ENCODE measurements at regions not wholly inside any gene's neighbourhood (a gene's known extent, or its start where the extent isn't known, plus 50 kb on each side); places are given as distances from the start of the nearest gene placed in this dataset.

GRCh38 chr1:82463951-82464350, 663.2 kb downstream of the ADGRL2 start:
- no peak overlapping the region for H3K4me3 ChIP-seq (ENCODE audit: low read depth in 1 of 2, low read length in 2 of 2)
- H3K9me3 ChIP-seq (ENCODE audit: low read length): no peaks in the 10 kb centered on the region
- H3K9ac ChIP-seq (ENCODE audit: low read length): no peak overlapping the region
- no peaks in the 10 kb centered on the region for H3K27me3 ChIP-seq (ENCODE audit: control insufficient read depth in 1 of 2, insufficient read depth in 2 of 2, low read length in 2 of 2)
- H3K27ac ChIP-seq (ENCODE audit: low read depth, low read length): no peak overlapping the region
- H3K4me1 ChIP-seq (ENCODE audit: insufficient read depth, low read length): peaks cover 10% of the 10 kb centered on the region
- H3K36me3 ChIP-seq (ENCODE audit: insufficient read depth, low read length): no peaks in the 10 kb centered on the region

- Histone ChIP-seq H3K4me3 (ENCODE audit: low read depth in 1 of 2, low read length in 2 of 2) (no peak overlapping the region), H3K9me3 (ENCODE audit: low read length) (no peaks in the 10 kb centered on the region), H3K27me3 (ENCODE audit: control insufficient read depth in 1 of 2, insufficient read depth in 2 of 2, low read length in 2 of 2) (no peaks in the 10 kb centered on the region), H3K4me1 (ENCODE audit: insufficient read depth, low read length) (peaks cover 10% of the 10 kb centered on the region), H3K9ac (ENCODE audit: low read length) (no peak overlapping the region), H3K27ac (ENCODE audit: low read depth, low read length) (no peak overlapping the region), H3K36me3 (ENCODE audit: insufficient read depth, low read length) (no peaks in the 10 kb centered on the region)
Measured at GRCh38 chr1:82462366-82462765, 661.6 kb downstream of the ADGRL2 start.

GRCh38 chr1:82455342-82455741, 654.6 kb downstream of the ADGRL2 start:
- Histone ChIP-seq H3K4me3 (ENCODE audit: low read depth in 1 of 2, low read length in 2 of 2) (no peak overlapping the region), H3K4me1 (ENCODE audit: insufficient read depth, low read length) (no peaks in the 10 kb centered on the region), H3K36me3 (ENCODE audit: insufficient read depth, low read length) (no peaks in the 10 kb centered on the region), H3K9ac (ENCODE audit: low read length) (no peak overlapping the region), H3K27ac (ENCODE audit: low read depth, low read length) (no peak overlapping the region), H3K9me3 (ENCODE audit: low read length) (peaks cover 9% of the 10 kb centered on the region), H3K27me3 (ENCODE audit: control insufficient read depth in 1 of 2, insufficient read depth in 2 of 2, low read length in 2 of 2) (no peaks in the 10 kb centered on the region)

GRCh38 chr1:82454431-82454830, 653.7 kb downstream of the ADGRL2 start:
- H3K36me3 ChIP-seq (ENCODE audit: insufficient read depth, low read length): no peaks in the 10 kb centered on the region
- H3K9me3 ChIP-seq (ENCODE audit: low read length): peaks cover 9% of the 10 kb centered on the region
- no peak overlapping the region for H3K4me3 ChIP-seq (ENCODE audit: low read depth in 1 of 2, low read length in 2 of 2)
- no peak overlapping the region for H3K27ac ChIP-seq (ENCODE audit: low read depth, low read length)
- H3K9ac ChIP-seq (ENCODE audit: low read length): no peak overlapping the region
- H3K4me1 ChIP-seq (ENCODE audit: insufficient read depth, low read length): no peaks in the 10 kb centered on the region
- H3K27me3 ChIP-seq (ENCODE audit: control insufficient read depth in 1 of 2, insufficient read depth in 2 of 2, low read length in 2 of 2): no peaks in the 10 kb centered on the region

- no peak overlapping the region for H3K9ac ChIP-seq (ENCODE audit: low read length)
- peaks cover 9% of the 10 kb centered on the region for H3K9me3 ChIP-seq (ENCODE audit: low read length)
- H3K27ac ChIP-seq (ENCODE audit: low read depth, low read length): no peak overlapping the region
- no peak overlapping the region for H3K4me3 ChIP-seq (ENCODE audit: low read depth in 1 of 2, low read length in 2 of 2)
- H3K4me1 ChIP-seq (ENCODE audit: insufficient read depth, low read length): no peaks in the 10 kb centered on the region
- H3K27me3 ChIP-seq (ENCODE audit: control insufficient read depth in 1 of 2, insufficient read depth in 2 of 2, low read length in 2 of 2): no peaks in the 10 kb centered on the region
- no peaks in the 10 kb centered on the region for H3K36me3 ChIP-seq (ENCODE audit: insufficient read depth, low read length)
Measured at GRCh38 chr1:82453511-82454185, 652.9 kb downstream of the ADGRL2 start.

- Histone ChIP-seq H3K9me3 (ENCODE audit: low read length) (peaks cover 9% of the 10 kb centered on the region), H3K27ac (ENCODE audit: low read depth, low read length) (no peak overlapping the region), H3K4me3 (ENCODE audit: low read depth in 1 of 2, low read length in 2 of 2) (no peak overlapping the region), H3K4me1 (ENCODE audit: insufficient read depth, low read length) (no peaks in the 10 kb centered on the region), H3K9ac (ENCODE audit: low read length) (no peak overlapping the region), H3K27me3 (ENCODE audit: control insufficient read depth in 1 of 2, insufficient read depth in 2 of 2, low read length in 2 of 2) (no peaks in the 10 kb centered on the region), H3K36me3 (ENCODE audit: insufficient read depth, low read length) (no peaks in the 10 kb centered on the region)
Measured at GRCh38 chr1:82452096-82452495, 651.4 kb downstream of the ADGRL2 start.

GRCh38 chr1:82451191-82451590, 650.5 kb downstream of the ADGRL2 start:
- Histone ChIP-seq H3K27me3 (ENCODE audit: control insufficient read depth in 1 of 2, insufficient read depth in 2 of 2, low read length in 2 of 2) (no peaks in the 10 kb centered on the region), H3K4me1 (ENCODE audit: insufficient read depth, low read length) (no peaks in the 10 kb centered on the region), H3K4me3 (ENCODE audit: low read depth in 1 of 2, low read length in 2 of 2) (no peak overlapping the region), H3K27ac (ENCODE audit: low read depth, low read length) (no peak overlapping the region), H3K9ac (ENCODE audit: low read length) (no peak overlapping the region), H3K9me3 (ENCODE audit: low read length) (peaks cover 9% of the 10 kb centered on the region), H3K36me3 (ENCODE audit: insufficient read depth, low read length) (no peaks in the 10 kb centered on the region)

GRCh38 chr1:82449506-82450057, 648.8 kb downstream of the ADGRL2 start:
- Histone ChIP-seq H3K27me3 (ENCODE audit: control insufficient read depth in 1 of 2, insufficient read depth in 2 of 2, low read length in 2 of 2) (no peaks in the 10 kb centered on the region), H3K27ac (ENCODE audit: low read depth, low read length) (no peak overlapping the region), H3K9ac (ENCODE audit: low read length) (no peak overlapping the region), H3K4me3 (ENCODE audit: low read depth in 1 of 2, low read length in 2 of 2) (no peak overlapping the region), H3K9me3 (ENCODE audit: low read length) (peaks cover 9% of the 10 kb centered on the region), H3K36me3 (ENCODE audit: insufficient read depth, low read length) (no peaks in the 10 kb centered on the region), H3K4me1 (ENCODE audit: insufficient read depth, low read length) (peaks cover 4% of the 10 kb centered on the region)

- H3K27me3 ChIP-seq (ENCODE audit: control insufficient read depth in 1 of 2, insufficient read depth in 2 of 2, low read length in 2 of 2): no peaks in the 10 kb centered on the region
- no peaks in the 10 kb centered on the region for H3K9me3 ChIP-seq (ENCODE audit: low read length)
- H3K4me1 ChIP-seq (ENCODE audit: insufficient read depth, low read length): peaks cover 4% of the 10 kb centered on the region
- H3K9ac ChIP-seq (ENCODE audit: low read length): no peak overlapping the region
- H3K4me3 ChIP-seq (ENCODE audit: low read depth in 1 of 2, low read length in 2 of 2): no peak overlapping the region
- H3K27ac ChIP-seq (ENCODE audit: low read depth, low read length): no peak overlapping the region
- no peaks in the 10 kb centered on the region for H3K36me3 ChIP-seq (ENCODE audit: insufficient read depth, low read length)
Measured at GRCh38 chr1:82446955-82447354, 646.2 kb downstream of the ADGRL2 start.

- no peaks in the 10 kb centered on the region for H3K9me3 ChIP-seq (ENCODE audit: low read length)
- H3K9ac ChIP-seq (ENCODE audit: low read length): no peak overlapping the region
- H3K27me3 ChIP-seq (ENCODE audit: control insufficient read depth in 1 of 2, insufficient read depth in 2 of 2, low read length in 2 of 2): no peaks in the 10 kb centered on the region
- no peak overlapping the region for H3K27ac ChIP-seq (ENCODE audit: low read depth, low read length)
- no peak overlapping the region for H3K4me3 ChIP-seq (ENCODE audit: low read depth in 1 of 2, low read length in 2 of 2)
- H3K4me1 ChIP-seq (ENCODE audit: insufficient read depth, low read length): peaks cover 4% of the 10 kb centered on the region
- no peaks in the 10 kb centered on the region for H3K36me3 ChIP-seq (ENCODE audit: insufficient read depth, low read length)
Measured at GRCh38 chr1:82446236-82446635, 645.5 kb downstream of the ADGRL2 start.

GRCh38 chr1:82445827-82446226, 645.1 kb downstream of the ADGRL2 start:
- H3K9me3 ChIP-seq (ENCODE audit: low read length): no peaks in the 10 kb centered on the region
- H3K9ac ChIP-seq (ENCODE audit: low read length): no peak overlapping the region
- H3K36me3 ChIP-seq (ENCODE audit: insufficient read depth, low read length): no peaks in the 10 kb centered on the region
- no peaks in the 10 kb centered on the region for H3K27me3 ChIP-seq (ENCODE audit: control insufficient read depth in 1 of 2, insufficient read depth in 2 of 2, low read length in 2 of 2)
- H3K4me1 ChIP-seq (ENCODE audit: insufficient read depth, low read length): peaks cover 4% of the 10 kb centered on the region
- H3K27ac ChIP-seq (ENCODE audit: low read depth, low read length): no peak overlapping the region
- H3K4me3 ChIP-seq (ENCODE audit: low read depth in 1 of 2, low read length in 2 of 2): no peak overlapping the region

- peaks cover 4% of the 10 kb centered on the region for H3K4me1 ChIP-seq (ENCODE audit: insufficient read depth, low read length)
- H3K4me3 ChIP-seq (ENCODE audit: low read depth in 1 of 2, low read length in 2 of 2): no peak overlapping the region
- H3K27me3 ChIP-seq (ENCODE audit: control insufficient read depth in 1 of 2, insufficient read depth in 2 of 2, low read length in 2 of 2): no peaks in the 10 kb centered on the region
- H3K9me3 ChIP-seq (ENCODE audit: low read length): no peaks in the 10 kb centered on the region
- H3K9ac ChIP-seq (ENCODE audit: low read length): no peak overlapping the region
- H3K27ac ChIP-seq (ENCODE audit: low read depth, low read length): no peak overlapping the region
- no peaks in the 10 kb centered on the region for H3K36me3 ChIP-seq (ENCODE audit: insufficient read depth, low read length)
Measured at GRCh38 chr1:82445132-82445531, 644.4 kb downstream of the ADGRL2 start.

Measured in muscle layer of colon (tissue), 2 donors.